Stimulated activated CD8-positive, alpha-beta memory T cell treated with anti-CD3 and anti-CD28 coated beads, Interleukin-7, amount 100 ng/mL, for 4 hours (primary cell): ENCODE measurements at regions not wholly inside any gene's neighbourhood (a gene's known extent, or its start where the extent isn't known, plus 50 kb on each side); places are given as distances from the start of the nearest gene placed in this dataset.
"Not testable (repeated sequence)": the region's sequence is repeated elsewhere in the genome, so short reads cannot be mapped to it uniquely, and the experiment has no call there.

ENCODE experiments used
- DNase-seq, 2 donors: peaks; one replicate each; pipeline ENCODE4 v3.0.0-alpha.2; 2020; ENCODE audit warnings: low read depth in 2 of 2

- no peak for DNase-seq
Observed at GRCh38 chr1:8228253-8228652, 89.7 kb upstream of the SLC45A1 start.

GRCh38 chr1:8227674-8228073 lies 90.2 kb upstream of the SLC45A1 start:
- DNase-seq: not testable (repeated sequence)

- DNase-seq: no peak
Observed at GRCh38 chr1:8226747-8227146, 91.2 kb upstream of the SLC45A1 start.

GRCh38 chr1:8226024-8226423 lies 91.9 kb upstream of the SLC45A1 start:
- DNase-seq: not testable (repeated sequence)

- no peak for DNase-seq
Observed at GRCh38 chr1:8223526-8223925, 94.4 kb upstream of the SLC45A1 start.

GRCh38 chr1:8222789-8223188 lies 95.1 kb upstream of the SLC45A1 start:
- no peak for DNase-seq

- no peak for DNase-seq
Observed at GRCh38 chr1:8219530-8219929, 98.4 kb upstream of the SLC45A1 start.

GRCh38 chr1:8218351-8219092 lies 99.4 kb upstream of the SLC45A1 start:
- DNase-seq: no peak

GRCh38 chr1:8217809-8218208 lies 100.1 kb upstream of the SLC45A1 start:
- no peak for DNase-seq

- peak in 1 of 2 donors; percentile 5 for DNase-seq
Observed at GRCh38 chr1:8217011-8217711, 100.8 kb upstream of the SLC45A1 start.

GRCh38 chr1:8216005-8216404 lies 101.9 kb upstream of the SLC45A1 start:
- no peak for DNase-seq

GRCh38 chr1:8214501-8215173 lies 103.3 kb upstream of the SLC45A1 start:
- DNase-seq: no peak

- no peak for DNase-seq
Observed at GRCh38 chr1:8213676-8214075, 104.2 kb upstream of the SLC45A1 start.

- no peak for DNase-seq
Observed at GRCh38 chr1:8213136-8213535, 104.8 kb upstream of the SLC45A1 start.

GRCh38 chr1:8212580-8213031 lies 105.3 kb upstream of the SLC45A1 start:
- DNase-seq: no peak

- DNase-seq: no peak
Observed at GRCh38 chr1:8211883-8212579, 105.9 kb upstream of the SLC45A1 start.

- DNase-seq: no peak
Observed at GRCh38 chr1:8211251-8211882, 106.5 kb upstream of the SLC45A1 start.

- DNase-seq: no peak
Observed at GRCh38 chr1:8207202-8207601, 110.7 kb upstream of the SLC45A1 start.

GRCh38 chr1:8206391-8206790 lies 111.5 kb upstream of the SLC45A1 start:
- no peak for DNase-seq

- DNase-seq: no peak
Observed at GRCh38 chr1:8205771-8206170, 112.1 kb upstream of the SLC45A1 start.

GRCh38 chr1:8204826-8205225 lies 113.1 kb upstream of the SLC45A1 start:
- no peak for DNase-seq

GRCh38 chr1:8203551-8203950 lies 114.4 kb upstream of the SLC45A1 start:
- no peak for DNase-seq
